Mucosa of rectum (tissue), 2 donors: ENCODE measurements at regions not wholly inside any gene's neighbourhood (a gene's known extent, or its start where the extent isn't known, plus 50 kb on each side); places are given as distances from the start of the nearest gene placed in this dataset.
"Not testable (repeated sequence)": the region's sequence is repeated elsewhere in the genome, so short reads cannot be mapped to it uniquely, and the experiment has no call there.

Source experiments
- H3K27ac ChIP-seq, 2 donors: one replicate each; pipeline ENCODE4 v1.7.0; 2013; ENCODE audit warnings: inconsistent platforms in 2 of 2, low read depth in 2 of 2, low read length in 2 of 2
- H3K27me3 ChIP-seq, 2 donors: one replicate each; pipeline ENCODE4 v1.7.0; 2013; ENCODE audit warnings: low read length in 2 of 2; ENCODE audit not compliant: control insufficient read depth in 2 of 2, insufficient read depth in 2 of 2
- H3K36me3 ChIP-seq, 2 donors: one replicate each; pipeline ENCODE4 v1.7.0; 2013; ENCODE audit warnings: low read length in 2 of 2; ENCODE audit not compliant: control insufficient read depth in 2 of 2, insufficient read depth in 2 of 2
- H3K4me1 ChIP-seq, 2 donors: one replicate each; pipeline ENCODE4 v1.7.0; 2013; ENCODE audit warnings: low read length in 2 of 2, mild to moderate bottlenecking in 1 of 2; ENCODE audit not compliant: control insufficient read depth in 2 of 2, insufficient read depth in 2 of 2
- H3K4me3 ChIP-seq, 2 donors: one replicate each; pipeline ENCODE4 v1.7.0; 2013; ENCODE audit warnings: low read length in 2 of 2
- H3K9ac ChIP-seq, 2 donors: one replicate each; pipeline ENCODE4 v1.7.0; 2013; ENCODE audit warnings: low read length in 2 of 2, low read depth in 1 of 2, mild to moderate bottlenecking in 1 of 2
- H3K9me3 ChIP-seq, 2 donors: one replicate each; pipeline ENCODE4 v1.7.0; 2013; ENCODE audit warnings: low read length in 2 of 2; ENCODE audit not compliant: control insufficient read depth in 2 of 2
- donor health status: healthy.
- donor health status: Normal muscosa, but diverticular disease.

- Histone ChIP-seq H3K4me1 (peaks cover 9 to 12% of the 10 kb centered on the region in 2 donors), H3K9me3 (no peaks in the 10 kb centered on the region), H3K36me3 (no peaks in the 10 kb centered on the region), H3K4me3 (no peak overlapping the region), H3K9ac (no peak overlapping the region), H3K27me3 (no peaks in the 10 kb centered on the region), H3K27ac (no peak overlapping the region)
Observed at GRCh38 chr21:38902608-38903445, 97.1 kb downstream of the ETS2 start.

GRCh38 chr21:38900499-38900898 is 94.8 kb downstream of the ETS2 start:
- Histone ChIP-seq H3K27me3 (no peaks in the 10 kb centered on the region), H3K4me3 (no peak overlapping the region), H3K4me1 (no peaks in the 10 kb centered on the region), H3K9ac (no peak overlapping the region), H3K36me3 (no peaks in the 10 kb centered on the region), H3K9me3 (no peaks in the 10 kb centered on the region), H3K27ac (no peak overlapping the region)

GRCh38 chr21:38899985-38900384 is 94.3 kb downstream of the ETS2 start:
- not testable (repeated sequence) for H3K27me3 ChIP-seq, H3K4me3 ChIP-seq, H3K4me1 ChIP-seq, H3K36me3 ChIP-seq, H3K9ac ChIP-seq, H3K27ac ChIP-seq, H3K9me3 ChIP-seq

GRCh38 chr21:38899277-38899947 is 93.7 kb downstream of the ETS2 start:
- Histone ChIP-seq H3K4me1 (no peaks in the 10 kb centered on the region), H3K9me3 (no peaks in the 10 kb centered on the region), H3K27ac (no peak overlapping the region), H3K4me3 (no peak overlapping the region), H3K36me3 (no peaks in the 10 kb centered on the region), H3K27me3 (no peaks in the 10 kb centered on the region), H3K9ac (no peak overlapping the region)

- H3K36me3 ChIP-seq, result no peaks in the 10 kb centered on the region
- no peaks in the 10 kb centered on the region for H3K4me1 ChIP-seq
- no peak overlapping the region for H3K27ac ChIP-seq
- H3K9ac ChIP-seq, result no peak overlapping the region
- H3K4me3 ChIP-seq, result no peak overlapping the region
- H3K27me3 ChIP-seq, result no peaks in the 10 kb centered on the region
- no peaks in the 10 kb centered on the region for H3K9me3 ChIP-seq
Observed at GRCh38 chr21:38898422-38899096, 92.8 kb downstream of the ETS2 start.

GRCh38 chr21:38897532-38898421 is 92.0 kb downstream of the ETS2 start:
- Histone ChIP-seq H3K4me1 (no peaks in the 10 kb centered on the region), H3K36me3 (no peaks in the 10 kb centered on the region), H3K9ac (no peak overlapping the region), H3K27me3 (no peaks in the 10 kb centered on the region), H3K9me3 (no peaks in the 10 kb centered on the region), H3K27ac (no peak overlapping the region), H3K4me3 (no peak overlapping the region)

GRCh38 chr21:38894899-38895298 is 89.2 kb downstream of the ETS2 start:
- Histone ChIP-seq H3K9me3 (no peaks in the 10 kb centered on the region), H3K4me1 (no peaks in the 10 kb centered on the region), H3K4me3 (no peak overlapping the region), H3K36me3 (no peaks in the 10 kb centered on the region), H3K27me3 (no peaks in the 10 kb centered on the region), H3K27ac (no peak overlapping the region), H3K9ac (no peak overlapping the region)

GRCh38 chr21:38888991-38889561 is 83.3 kb downstream of the ETS2 start:
- Histone ChIP-seq H3K36me3 (no peaks in the 10 kb centered on the region), H3K4me1 (no peaks in the 10 kb centered on the region), H3K4me3 (no peak overlapping the region), H3K27ac (no peak overlapping the region), H3K9me3 (peaks cover 5% of the 10 kb centered on the region in 2 donors), H3K27me3 (no peaks in the 10 kb centered on the region), H3K9ac (no peak overlapping the region)

- Histone ChIP-seq H3K4me3 (no peak overlapping the region), H3K9me3 (peaks cover 5% of the 10 kb centered on the region in 2 donors), H3K4me1 (no peaks in the 10 kb centered on the region), H3K9ac (no peak overlapping the region), H3K27me3 (no peaks in the 10 kb centered on the region), H3K36me3 (no peaks in the 10 kb centered on the region), H3K27ac (no peak overlapping the region)
Observed at GRCh38 chr21:38887749-38888148, 82.0 kb downstream of the ETS2 start.
